Left ventricle myocardium inferior (tissue), 1 donor: ENCODE measurements at regions not wholly inside any gene's neighbourhood (a gene's known extent, or its start where the extent isn't known, plus 50 kb on each side); places are given as distances from the start of the nearest gene placed in this dataset.
A peak's percentile ranks its signal among the peaks of the same experiment; 100 is the strongest.
"Not testable (repeated sequence)": the region's sequence is repeated elsewhere in the genome, so short reads cannot be mapped to it uniquely, and the experiment has no call there.

ENCODE experiments used
- DNase-seq: peaks from one replicate; pipeline ENCODE4 v3.0.0-alpha.2; 2020
- H3K27ac ChIP-seq: fragments of 200-600 bp; replicated peaks from 2 replicates; pipeline ENCODE4 v1.8.0; 2021
- H3K27me3 ChIP-seq: fragments of 200-600 bp; 2 replicates; pipeline ENCODE4 v1.8.0; 2021; ENCODE audit warnings: low read depth
- H3K36me3 ChIP-seq: fragments of 200-600 bp; 2 replicates; pipeline ENCODE4 v1.8.0; 2021
- H3K4me1 ChIP-seq: fragments of 200-600 bp; 2 replicates; pipeline ENCODE4 v1.8.0; 2021
- H3K4me3 ChIP-seq: fragments of 200-600 bp; 2 replicates; pipeline ENCODE4 v1.8.0; 2021; ENCODE audit warnings: mild to moderate bottlenecking, moderate library complexity
- H3K9me3 ChIP-seq: fragments of 200-600 bp; replicated peaks from 2 replicates; pipeline ENCODE4 v1.8.0; 2021
- CTCF ChIP-seq: fragments of 200-600 bp; IDR thresholded peaks from 2 replicates; pipeline ENCODE4 v1.8.0; 2021; ENCODE audit warnings: antibody characterized with exemption, mild to moderate bottlenecking, borderline replicate concordance
- intact Hi-C: fragments of 100-400 bp; cut with micrococcal nuclease; formaldehyde crosslinking; loops from one replicate; pipeline ENCODE4 v1.11.0; 2022
- donor health status: DM: no; HTN: yes; CAD: no; lungs with severe emphysema.

- H3K36me3 ChIP-seq, result no peaks in the 10 kb centered on the region
- no peaks in the 10 kb centered on the region for H3K27me3 ChIP-seq
- H3K27ac ChIP-seq, result peak overlapping the region; percentile 2
- H3K9me3 ChIP-seq, result no peaks in the 10 kb centered on the region
- no peak for TF ChIP-seq CTCF
- intact Hi-C loops, result loop anchor here (10.0 kb wide), 1 partner anchor 170 kb away; no protein-coding TSS in a partner anchor
- no peak overlapping the region for H3K4me3 ChIP-seq
- peaks cover 75% of the 10 kb centered on the region for H3K4me1 ChIP-seq
- no peak for DNase-seq
Measured at GRCh38 chr15:35695003-35695402, 149.0 kb upstream of the DPH6 start.

- intact Hi-C loops, result loop anchor here (10.0 kb wide), 1 partner anchor 172 kb away; no protein-coding TSS in a partner anchor
- H3K4me1 ChIP-seq, result peaks cover 57% of the 10 kb centered on the region
Measured at GRCh38 chr15:35696767-35697231, 150.8 kb upstream of the DPH6 start.

GRCh38 chr15:35697549-35698299 lies 151.8 kb upstream of the DPH6 start:
- Histone ChIP-seq H3K27me3 (no peaks in the 10 kb centered on the region), H3K9me3 (no peaks in the 10 kb centered on the region), H3K4me1 (peaks cover 48% of the 10 kb centered on the region), H3K27ac (peak overlapping the region; percentile 76), H3K4me3 (peak overlapping the region; percentile 11), H3K36me3 (no peaks in the 10 kb centered on the region)
- intact Hi-C loops, result loop anchor here (10.0 kb wide), 1 partner anchor 173 kb away; no protein-coding TSS in a partner anchor
- TF ChIP-seq CTCF, result peak; percentile 38
- no peak for DNase-seq

More at GRCh38 chr15:35696767-35697231, 150.8 kb upstream of the DPH6 start:
- Histone ChIP-seq H3K36me3 (no peaks in the 10 kb centered on the region), H3K9me3 (no peaks in the 10 kb centered on the region), H3K4me3 (no peak overlapping the region), H3K27ac (peak overlapping the region; percentile 76), H3K27me3 (no peaks in the 10 kb centered on the region)
- no peak for DNase-seq
- TF ChIP-seq CTCF, result no peak

- Histone ChIP-seq H3K4me1 (peaks cover 47% of the 10 kb centered on the region), H3K9me3 (no peaks in the 10 kb centered on the region), H3K36me3 (no peaks in the 10 kb centered on the region), H3K27me3 (no peaks in the 10 kb centered on the region), H3K4me3 (no peak overlapping the region), H3K27ac (peak overlapping the region; percentile 76)
- DNase-seq, result no peak
- intact Hi-C loops, result loop anchor here (10.0 kb wide), 1 partner anchor 174 kb away; no protein-coding TSS in a partner anchor
- no peak for TF ChIP-seq CTCF
Measured at GRCh38 chr15:35698331-35698730, 152.4 kb upstream of the DPH6 start.

DNA sequence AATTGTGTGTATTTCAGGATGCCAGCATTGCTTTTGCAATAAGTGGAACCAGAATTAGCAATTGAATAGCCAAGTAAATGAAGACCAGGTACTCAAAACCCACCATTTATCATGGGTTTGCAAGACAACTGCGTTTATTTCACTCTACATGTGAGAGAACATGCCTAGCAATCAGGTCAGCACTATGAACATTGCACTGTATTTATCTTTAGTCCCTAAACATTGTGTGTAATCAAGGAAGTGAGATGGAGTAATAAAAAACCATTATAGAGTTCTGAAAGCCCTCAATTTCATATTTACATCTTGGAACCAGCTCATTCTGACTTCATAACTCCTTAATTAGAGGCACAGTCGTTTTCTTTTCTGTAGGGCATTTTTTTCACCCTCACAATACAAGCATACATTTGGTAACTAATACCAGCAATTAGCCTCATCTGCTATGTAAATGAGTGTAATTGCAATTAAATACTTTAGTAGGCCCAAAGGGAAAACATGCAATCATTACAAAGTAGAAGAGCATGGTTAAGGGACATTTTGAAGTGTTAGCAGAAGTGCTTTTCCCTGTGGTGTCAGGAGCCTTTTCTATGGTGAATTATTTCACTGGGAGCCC lies 153.1 kb upstream of the DPH6 start:
- no peaks in the 10 kb centered on the region for H3K36me3 ChIP-seq
- no peak for TF ChIP-seq CTCF
- DNase-seq, result no peak
- peaks cover 45% of the 10 kb centered on the region for H3K4me1 ChIP-seq
- peak overlapping the region; percentile 76 for H3K27ac ChIP-seq
- no peaks in the 10 kb centered on the region for H3K27me3 ChIP-seq
- no peak overlapping the region for H3K4me3 ChIP-seq
- intact Hi-C loops, result loop anchor here (10.0 kb wide), 1 partner anchor 174 kb away; no protein-coding TSS in a partner anchor
- no peaks in the 10 kb centered on the region for H3K9me3 ChIP-seq

- H3K36me3 ChIP-seq, H3K27me3 ChIP-seq, H3K9me3 ChIP-seq, H3K27ac ChIP-seq, DNase-seq, intact Hi-C loops, H3K4me3 ChIP-seq: not testable (repeated sequence)
- peaks cover 48% of the 10 kb centered on the region for H3K4me1 ChIP-seq
Measured at GRCh38 chr15:35700091-35700593, 154.2 kb upstream of the DPH6 start.
